NCI-H2227 (cell line): ENCODE measurements at regions not wholly inside any gene's neighbourhood (a gene's known extent, or its start where the extent isn't known, plus 50 kb on each side); places are given as distances from the start of the nearest gene placed in this dataset.

Experiments used
- DNase-seq: peaks from one replicate; lab custom pipeline; 2025; ENCODE audit not compliant: unreplicated experiment; lab: John Stamatoyannopoulos, UW

DNA sequence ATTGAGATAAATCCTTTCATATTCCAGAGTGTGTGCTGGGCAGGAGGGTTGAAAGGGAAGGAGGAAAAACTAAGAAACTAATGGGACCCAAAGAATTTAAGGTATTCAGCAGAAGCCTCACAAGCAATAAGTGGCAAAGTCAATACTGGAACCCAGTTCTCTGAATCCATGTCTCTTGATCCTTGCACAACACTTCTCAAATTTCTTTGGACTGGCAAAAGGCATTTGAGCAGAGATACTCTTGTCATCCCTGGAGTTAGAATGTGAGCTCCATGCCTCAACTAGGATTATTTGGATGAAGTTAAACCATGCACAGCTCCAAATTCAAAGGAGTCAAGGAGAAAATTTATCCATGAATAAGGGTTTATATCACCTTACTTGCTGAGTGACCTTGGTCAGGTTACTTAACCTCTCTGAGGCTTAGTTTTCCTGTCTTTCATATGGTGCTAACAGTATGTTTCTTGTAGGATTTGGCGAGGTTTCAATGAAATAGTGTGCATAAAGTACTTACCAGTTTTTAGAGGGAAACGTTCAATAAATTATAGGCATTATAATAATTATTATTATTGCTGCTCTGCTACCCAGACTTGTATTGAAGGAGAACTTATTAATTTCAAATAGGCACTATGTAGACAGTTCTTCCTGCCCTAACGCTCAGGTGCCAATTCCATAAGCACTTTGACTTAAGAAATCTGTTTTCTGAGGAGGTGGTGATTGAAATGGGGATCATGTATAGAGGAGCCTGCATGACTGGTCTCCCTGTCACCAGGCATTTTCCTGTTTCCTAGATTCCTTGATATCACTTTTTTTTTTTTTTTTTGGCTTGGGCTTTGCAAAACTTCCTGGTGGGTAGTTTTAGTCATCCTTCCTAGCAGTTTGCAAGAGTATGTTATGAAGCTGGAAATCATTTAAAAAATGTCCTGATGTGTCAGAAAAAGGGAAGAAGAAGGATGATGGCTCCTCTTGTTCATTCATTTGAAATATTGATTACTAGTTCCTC is 125.0 kb upstream of the JUN start:
- no peak for DNase-seq

DNA sequence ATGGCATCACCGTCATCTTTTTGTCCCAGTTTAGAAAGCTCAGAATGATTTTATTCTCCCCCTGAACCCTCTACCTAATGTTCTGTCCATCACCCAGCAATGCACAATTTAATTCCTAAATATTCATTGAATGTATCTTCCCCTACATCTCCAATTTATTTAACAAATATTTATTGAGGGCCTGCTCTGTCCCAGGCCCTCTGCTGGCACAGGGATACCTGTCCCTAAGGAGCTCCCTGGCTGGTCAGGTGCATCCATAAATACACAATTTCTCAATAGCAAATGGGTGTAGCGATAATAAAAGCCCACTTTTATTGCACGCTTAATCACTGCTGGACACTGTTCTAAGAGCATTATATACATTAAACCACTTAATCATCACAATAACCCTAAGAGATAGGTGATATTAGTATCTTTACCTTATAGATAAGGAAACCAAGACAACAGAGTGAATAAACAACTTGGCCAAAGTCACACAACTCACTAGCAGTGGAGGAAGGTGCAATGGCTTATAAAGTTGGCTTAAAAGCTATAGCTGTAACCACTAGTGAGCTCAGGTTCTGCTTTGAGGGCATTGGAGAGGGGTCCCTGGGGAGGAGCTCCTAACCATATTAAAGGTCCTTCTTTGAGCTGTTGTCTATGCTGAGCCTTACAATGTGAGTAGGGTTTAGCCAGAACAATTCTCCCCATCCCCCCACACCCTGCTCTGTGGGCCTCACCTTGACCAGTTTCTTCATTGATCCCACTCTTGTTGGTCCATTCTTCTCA is 126.3 kb upstream of the JUN start:
- no peak for DNase-seq

- DNase-seq: no peak
Observed at GRCh38 chr1:58911841-58912499, 128.1 kb upstream of the JUN start.

DNA sequence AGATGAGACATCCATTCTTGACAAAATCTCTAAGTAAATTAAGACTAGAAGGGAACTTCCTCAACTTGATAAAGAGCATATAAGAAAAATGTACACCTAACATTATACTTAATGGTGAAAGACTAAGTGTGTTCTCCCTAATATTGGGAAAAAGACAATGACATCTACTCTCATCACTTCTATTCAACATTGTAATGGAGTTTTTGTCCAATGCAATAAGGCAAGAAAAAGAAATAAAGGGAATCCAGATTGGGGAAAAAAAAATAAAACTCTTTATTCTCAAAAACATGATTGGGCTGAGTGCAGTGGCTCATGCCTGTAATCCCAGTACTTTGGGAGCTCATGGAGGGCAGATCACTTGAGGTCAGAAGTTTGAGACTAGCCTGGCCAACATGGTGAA is 131.1 kb upstream of the JUN start:
- DNase-seq: no peak

- DNase-seq: no peak
Observed at GRCh38 chr1:58917436-58917835, 133.6 kb upstream of the JUN start.

DNA sequence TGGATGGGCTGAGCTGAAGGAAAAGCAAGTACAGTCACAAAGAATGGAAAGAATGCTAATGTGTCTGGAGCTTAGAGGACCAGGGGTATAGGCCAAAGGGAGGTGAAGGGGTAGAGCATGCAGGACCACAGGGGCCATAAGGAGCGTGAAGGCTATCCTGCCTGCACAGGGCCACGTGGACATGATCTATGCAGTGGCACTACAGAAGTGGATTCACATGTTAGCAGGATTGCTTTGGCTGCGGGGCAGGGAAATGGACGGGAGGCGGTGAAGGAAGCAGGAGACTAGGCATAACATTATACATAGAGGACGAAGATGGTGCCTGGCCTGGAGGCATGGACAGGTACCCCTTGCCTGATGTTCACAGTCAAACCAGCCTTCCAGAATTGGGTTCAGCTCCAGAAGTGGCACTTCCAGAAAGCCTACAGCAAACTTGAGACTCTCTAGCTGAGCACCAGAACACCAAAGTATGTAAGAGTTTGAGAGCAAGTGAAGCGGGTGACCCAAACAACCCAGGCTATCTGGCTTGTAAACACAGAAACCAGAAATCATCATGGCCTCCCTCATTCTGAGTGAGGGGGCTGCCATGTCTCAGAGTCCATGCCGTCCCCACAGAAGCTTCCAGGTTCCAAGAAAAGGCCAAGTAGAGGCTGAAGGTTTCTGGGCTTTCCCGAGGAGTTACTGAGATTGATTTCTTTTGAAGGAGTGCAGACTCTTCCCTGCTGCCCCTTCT is 135.5 kb upstream of the JUN start:
- no peak for DNase-seq

DNA sequence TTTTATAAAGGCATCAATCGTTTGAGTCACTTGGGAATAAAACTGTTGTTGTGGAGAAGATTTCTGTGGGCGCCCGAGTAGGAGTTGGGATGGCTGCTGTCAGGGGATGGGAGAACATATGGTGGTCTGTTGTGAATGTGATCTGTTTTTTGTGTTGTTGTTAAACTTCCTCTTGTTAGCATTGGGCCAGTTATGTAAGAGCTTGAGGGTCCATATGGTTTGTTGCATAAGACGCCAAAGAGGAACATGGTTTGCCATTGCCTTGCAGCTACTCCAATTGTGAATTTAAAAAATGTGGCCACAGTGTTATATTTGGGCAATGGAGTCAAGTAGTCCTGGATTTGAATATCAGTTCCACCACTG is 136.1 kb upstream of the JUN start:
- no peak for DNase-seq

DNA sequence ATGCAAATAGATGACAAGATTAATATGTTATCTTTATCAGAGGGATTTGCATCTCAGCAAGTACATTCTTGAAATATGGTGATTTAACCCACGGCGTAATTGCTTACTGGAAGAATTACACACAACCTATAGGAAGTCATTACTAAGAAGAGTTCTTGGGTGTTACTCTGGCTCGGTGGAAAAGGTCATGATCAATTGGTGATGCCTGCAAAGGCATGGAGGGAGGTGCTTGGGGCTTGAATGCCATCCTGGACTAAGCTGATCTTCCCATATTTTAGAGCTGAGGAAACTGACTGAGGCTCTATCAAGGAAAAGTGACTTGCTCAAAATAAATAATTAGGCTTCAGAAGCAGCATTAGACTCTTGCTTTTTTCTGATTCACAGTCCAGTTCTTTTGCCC is 137.5 kb upstream of the JUN start:
- no peak for DNase-seq

GRCh38 chr1:58921751-58922150 is 137.9 kb upstream of the JUN start:
- no peak for DNase-seq

- no peak for DNase-seq
Observed at GRCh38 chr1:58922302-58923089, 138.6 kb upstream of the JUN start.

DNA sequence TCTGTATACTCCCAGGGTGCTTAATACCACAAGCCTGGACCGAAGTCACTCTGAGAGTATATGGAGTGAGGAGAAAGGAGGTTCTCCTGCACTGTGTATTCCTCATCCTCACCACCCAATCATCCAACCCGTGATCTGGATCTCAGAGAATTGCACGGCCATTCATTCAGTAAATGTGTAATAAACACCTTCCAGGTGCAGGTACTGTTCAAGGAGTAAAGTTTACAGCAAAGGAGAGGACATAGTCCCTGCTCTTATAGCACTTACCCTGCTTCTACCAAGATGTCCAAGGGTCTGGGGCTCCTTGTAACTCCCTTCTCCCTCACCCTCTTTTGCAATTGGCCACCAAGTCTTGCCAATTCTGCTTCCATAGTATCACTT is 139.2 kb upstream of the JUN start:
- no peak for DNase-seq

DNA sequence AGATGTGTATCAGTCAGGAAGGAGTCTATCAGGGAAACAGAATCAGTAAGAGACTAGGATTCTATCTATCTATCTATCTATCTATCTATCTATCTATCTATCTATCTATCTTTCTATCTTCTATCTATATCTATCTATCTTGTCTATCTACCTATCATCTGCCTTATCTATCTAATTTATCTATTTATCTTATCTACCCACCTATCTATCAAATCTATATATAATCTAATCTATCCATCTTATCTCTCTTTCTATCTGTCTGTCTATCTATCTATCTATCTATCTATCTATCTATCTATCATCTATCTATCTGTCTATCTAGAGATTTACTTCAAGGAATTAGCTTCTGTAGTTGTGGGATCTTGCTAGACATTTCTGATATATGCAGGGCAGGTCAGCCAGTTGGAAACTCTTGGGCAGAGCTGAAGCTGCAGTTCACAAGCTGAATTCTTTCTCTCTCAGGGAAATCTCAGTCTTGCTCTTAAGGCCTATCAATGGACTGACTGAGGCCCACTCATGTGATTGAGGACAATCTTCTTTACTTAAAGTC is 140.2 kb upstream of the JUN start:
- no peak for DNase-seq

- DNase-seq: no peak
Observed at GRCh38 chr1:58924821-58925220, 141.0 kb upstream of the JUN start.

- DNase-seq: no peak
Observed at GRCh38 chr1:58925247-58925646, 141.4 kb upstream of the JUN start.

GRCh38 chr1:58926152-58926551 is 142.3 kb upstream of the JUN start:
- DNase-seq: no peak

DNA sequence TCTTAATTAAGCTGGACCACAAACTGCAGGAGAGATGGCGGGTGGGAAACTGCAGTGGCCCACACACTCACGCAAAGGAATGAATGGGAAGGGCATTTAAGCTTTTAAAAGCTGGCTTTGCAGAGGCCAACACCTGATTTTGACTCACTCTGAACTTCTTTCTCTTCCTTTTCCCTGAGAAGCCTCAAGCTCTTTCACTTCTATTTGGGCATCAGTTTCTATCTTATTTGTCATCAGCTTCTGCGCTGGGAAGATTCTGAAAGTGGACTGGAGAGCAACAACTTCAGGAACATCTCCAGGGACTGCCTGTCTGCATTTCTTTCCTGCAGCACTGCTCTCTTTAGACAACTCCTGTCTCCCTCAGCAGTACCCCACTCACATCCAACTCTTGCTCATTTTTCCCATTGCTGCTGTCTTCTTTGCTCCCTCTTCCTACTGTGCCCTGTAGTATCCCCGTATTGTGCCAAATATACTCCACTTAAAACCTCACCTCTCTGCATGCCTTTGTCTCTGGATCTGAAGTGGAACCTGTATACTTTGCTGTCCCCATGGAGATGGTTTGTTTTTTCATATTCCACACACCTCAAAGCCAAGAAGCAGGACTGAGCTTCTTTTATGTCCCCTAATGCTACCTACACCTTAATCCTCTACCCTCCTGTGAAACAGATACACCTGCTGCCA is 143.3 kb upstream of the JUN start:
- no peak for DNase-seq

- no peak for DNase-seq
Observed at GRCh38 chr1:58927722-58928085, 143.9 kb upstream of the JUN start.

DNA sequence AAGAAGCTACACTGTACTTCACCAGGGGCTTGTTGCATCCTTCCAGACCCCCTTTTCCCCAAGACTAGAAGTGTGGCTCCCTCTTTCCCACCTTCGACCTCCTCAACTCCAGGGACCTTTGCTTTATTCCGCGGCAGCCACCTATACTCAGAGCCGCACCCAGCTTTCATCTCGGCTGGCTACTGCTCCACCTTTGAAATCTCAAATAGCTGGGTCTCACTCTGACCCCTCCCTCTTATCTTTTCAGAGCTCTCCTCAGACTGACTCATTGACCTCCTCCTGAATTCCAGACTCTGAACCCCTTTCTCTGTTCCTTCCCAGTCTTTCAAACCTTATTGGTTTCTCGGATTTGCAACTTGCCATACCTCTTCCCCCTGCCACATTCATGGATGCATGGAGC is 144.7 kb upstream of the JUN start:
- DNase-seq: no peak

GRCh38 chr1:58929671-58930325 is 146.0 kb upstream of the JUN start:
- no peak for DNase-seq
